ENCODE measurements at regions not wholly inside any gene's neighbourhood (a gene's known extent, or its start where the extent isn't known, plus 50 kb on each side); places are given as distances from the start of the nearest gene placed in this dataset.

DNA sequence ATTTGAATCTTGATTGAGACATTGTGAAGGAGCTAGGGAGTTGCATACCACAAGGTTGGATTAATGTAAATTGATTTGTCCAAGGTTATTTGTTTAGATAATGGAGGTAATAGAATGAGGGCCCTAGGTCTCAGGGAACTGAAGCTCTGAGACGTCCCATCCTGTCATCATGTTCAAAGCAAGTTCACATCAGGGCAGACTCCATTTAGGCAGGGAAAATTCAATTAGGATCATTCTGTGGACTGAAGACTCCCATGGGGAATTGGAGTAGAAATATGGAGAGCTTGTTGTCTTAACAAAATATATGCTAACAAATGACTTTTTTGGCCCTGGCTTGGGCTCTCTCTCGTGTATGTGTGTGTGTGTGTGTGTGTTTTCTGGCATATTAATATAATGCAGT, 722.0 kb upstream of the ADAMTS16 start:
- no peak overlapping the region for H3K4me3 Mint-ChIP-seq

DNA sequence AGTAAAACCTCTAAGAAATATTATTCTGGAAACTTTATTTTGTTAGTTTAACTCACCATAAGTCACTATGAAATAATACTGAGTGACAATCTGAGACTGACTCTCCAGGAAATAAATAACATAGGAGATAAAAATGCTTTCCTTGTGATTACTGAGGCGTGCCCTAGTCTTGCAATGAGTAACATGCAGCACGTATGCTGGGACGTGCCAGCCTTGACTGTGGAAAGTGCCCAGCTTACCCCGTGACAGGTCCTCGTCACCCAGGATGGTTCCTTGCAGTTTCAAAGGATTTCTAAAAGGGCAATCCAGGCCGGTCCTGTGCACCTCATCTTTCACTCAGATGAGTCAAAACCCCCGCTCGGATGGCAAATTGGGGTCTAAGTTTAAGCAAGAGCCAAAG, 720.8 kb upstream of the ADAMTS16 start:
- Mint-ChIP-seq H3K4me1 (no peaks in the 10 kb centered on the region), H3K27ac (no peak overlapping the region), H3K36me3 (ENCODE audit: low read depth) (no peaks in the 10 kb centered on the region), H3K4me3 (no peak overlapping the region), H3K9me3 (ENCODE audit: low read depth) (peaks cover 10% of the 10 kb centered on the region), H3K27me3 (no peaks in the 10 kb centered on the region)
- ChIA-PET CTCF (no interaction called here), POLR2A (no interaction called here)
- DNase-seq = no peak
- intact Hi-C loops (cut with DNase I, micrococcal nuclease) = no loop called here
- no peak for ATAC-seq

More for the DNA sequence above, 722.0 kb upstream of the ADAMTS16 start:
- ChIA-PET CTCF (interaction anchor here (0.6 kb wide), 1 partner anchor 400 kb away, joined by 3 read pairs; no protein-coding TSS in a partner anchor), POLR2A (no interaction called here)
- ATAC-seq (no peak), DNase-seq (no peak)
- H3K36me3 Mint-ChIP-seq (ENCODE audit: low read depth) = no peaks in the 10 kb centered on the region
- no peaks in the 10 kb centered on the region for H3K4me1 Mint-ChIP-seq
- H3K27me3 Mint-ChIP-seq = no peaks in the 10 kb centered on the region
- peaks cover 11% of the 10 kb centered on the region for H3K9me3 Mint-ChIP-seq (ENCODE audit: low read depth)
- intact Hi-C loops (cut with DNase I, micrococcal nuclease) = no loop called here
- H3K27ac Mint-ChIP-seq = no peak overlapping the region

GRCh38 chr5:4420177-4420576, 720.0 kb upstream of the ADAMTS16 start:
- no peak for DNase-seq
- Mint-ChIP-seq H3K27ac (no peak overlapping the region), H3K36me3 (ENCODE audit: low read depth) (no peaks in the 10 kb centered on the region), H3K4me1 (no peaks in the 10 kb centered on the region), H3K27me3 (no peaks in the 10 kb centered on the region), H3K9me3 (ENCODE audit: low read depth) (peaks cover 10% of the 10 kb centered on the region), H3K4me3 (no peak overlapping the region)
- ChIA-PET POLR2A (no interaction called here), CTCF (no interaction called here)
- no peak for ATAC-seq
- intact Hi-C loops (cut with DNase I, micrococcal nuclease) = no loop called here

GRCh38 chr5:4420681-4421080, 719.4 kb upstream of the ADAMTS16 start:
- no peak for ATAC-seq
- POLR2A ChIA-PET = no interaction called here

DNA sequence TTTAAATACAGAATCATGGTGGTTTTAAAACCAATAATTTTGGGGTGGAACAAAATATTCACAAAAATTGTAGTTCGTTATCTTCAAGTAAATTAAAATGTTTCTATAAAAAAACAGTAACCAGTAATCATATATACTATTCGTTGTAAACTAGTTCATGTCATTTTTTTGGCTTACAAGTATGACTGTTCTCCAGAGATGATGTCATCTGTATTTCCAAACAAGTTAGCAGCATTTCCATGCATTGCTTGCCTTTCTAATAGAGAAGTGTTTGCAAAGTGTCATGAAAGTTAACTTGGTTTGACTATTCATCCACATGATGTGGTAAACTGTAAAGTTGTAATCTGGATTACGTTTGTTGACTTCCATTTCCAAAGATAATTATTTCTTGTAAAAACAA, 717.9 kb upstream of the ADAMTS16 start:
- DNase-seq (no peak), ATAC-seq (no peak)
- Mint-ChIP-seq H3K4me3 (no peak overlapping the region), H3K4me1 (no peaks in the 10 kb centered on the region), H3K27ac (no peak overlapping the region), H3K36me3 (ENCODE audit: low read depth) (no peaks in the 10 kb centered on the region), H3K27me3 (no peaks in the 10 kb centered on the region), H3K9me3 (ENCODE audit: low read depth) (peaks cover 12% of the 10 kb centered on the region)
- CTCF ChIA-PET = no interaction called here
- POLR2A ChIA-PET = no interaction called here
- intact Hi-C loops (cut with DNase I, micrococcal nuclease) = no loop called here

More at GRCh38 chr5:4420681-4421080, 719.4 kb upstream of the ADAMTS16 start:
- no peaks in the 10 kb centered on the region for H3K36me3 Mint-ChIP-seq (ENCODE audit: low read depth)
- intact Hi-C loops (cut with DNase I, micrococcal nuclease) = no loop called here
- no peak for DNase-seq
- H3K27ac Mint-ChIP-seq = no peak overlapping the region
- CTCF ChIA-PET = interaction anchor here (0.8 kb wide), 1 partner anchor 777 kb away, joined by 3 read pairs; no protein-coding TSS in a partner anchor
- H3K27me3 Mint-ChIP-seq = no peaks in the 10 kb centered on the region
- H3K9me3 Mint-ChIP-seq (ENCODE audit: low read depth) = peaks cover 10% of the 10 kb centered on the region
- H3K4me1 Mint-ChIP-seq = no peaks in the 10 kb centered on the region
- no peak overlapping the region for H3K4me3 Mint-ChIP-seq

GRCh38 chr5:4424895-4425294, 715.2 kb upstream of the ADAMTS16 start:
- CTCF ChIA-PET = no interaction called here
- no peaks in the 10 kb centered on the region for H3K27me3 Mint-ChIP-seq
- H3K4me1 Mint-ChIP-seq = no peaks in the 10 kb centered on the region
- ATAC-seq (no peak), DNase-seq (no peak)
- no peaks in the 10 kb centered on the region for H3K36me3 Mint-ChIP-seq (ENCODE audit: low read depth)
- POLR2A ChIA-PET = no interaction called here
- no peak overlapping the region for H3K4me3 Mint-ChIP-seq
- H3K9me3 Mint-ChIP-seq (ENCODE audit: low read depth) = peaks cover 14% of the 10 kb centered on the region
- intact Hi-C loops (cut with DNase I, micrococcal nuclease) = no loop called here
- H3K27ac Mint-ChIP-seq = no peak overlapping the region

GRCh38 chr5:4440536-4440935, 699.6 kb upstream of the ADAMTS16 start:
- ChIA-PET POLR2A (no interaction called here), CTCF (interaction anchor here (0.8 kb wide), 1 partner anchor 71 kb away, joined by 3 read pairs; no protein-coding TSS in a partner anchor)
- Mint-ChIP-seq H3K36me3 (ENCODE audit: low read depth) (no peaks in the 10 kb centered on the region), H3K4me1 (no peaks in the 10 kb centered on the region), H3K4me3 (no peak overlapping the region), H3K9me3 (ENCODE audit: low read depth) (peaks cover 19% of the 10 kb centered on the region), H3K27me3 (no peaks in the 10 kb centered on the region), H3K27ac (no peak overlapping the region)
- DNase-seq (no peak), ATAC-seq (no peak)
- intact Hi-C loops (cut with DNase I, micrococcal nuclease) = no loop called here

- H3K36me3 Mint-ChIP-seq (ENCODE audit: low read depth) = peaks cover 2% of the 10 kb centered on the region
- no peaks in the 10 kb centered on the region for H3K4me1 Mint-ChIP-seq
- ChIA-PET CTCF (no interaction called here), POLR2A (no interaction called here)
- no peaks in the 10 kb centered on the region for H3K27me3 Mint-ChIP-seq
- H3K27ac Mint-ChIP-seq = no peak overlapping the region
- no peak for DNase-seq
- peaks cover 26% of the 10 kb centered on the region for H3K9me3 Mint-ChIP-seq (ENCODE audit: low read depth)
- no peak overlapping the region for H3K4me3 Mint-ChIP-seq
- intact Hi-C loops (cut with DNase I, micrococcal nuclease) = no loop called here
- no peak for ATAC-seq
Observed at GRCh38 chr5:4442221-4442620, 697.9 kb upstream of the ADAMTS16 start.

GRCh38 chr5:4447657-4448056, 692.5 kb upstream of the ADAMTS16 start:
- ChIA-PET POLR2A (no interaction called here), CTCF (no interaction called here)
- no peak for DNase-seq
- H3K4me3 Mint-ChIP-seq = no peak overlapping the region
- H3K9me3 Mint-ChIP-seq (ENCODE audit: low read depth) = peaks cover 19% of the 10 kb centered on the region
- H3K27ac Mint-ChIP-seq = no peak overlapping the region
- H3K36me3 Mint-ChIP-seq (ENCODE audit: low read depth) = peaks cover 2% of the 10 kb centered on the region
- ATAC-seq = no peak
- H3K4me1 Mint-ChIP-seq = no peaks in the 10 kb centered on the region
- intact Hi-C loops (cut with DNase I, micrococcal nuclease) = no loop called here
- H3K27me3 Mint-ChIP-seq = no peaks in the 10 kb centered on the region

- intact Hi-C loops (cut with DNase I, micrococcal nuclease) = no loop called here
- ChIA-PET POLR2A (no interaction called here), CTCF (no interaction called here)
- H3K27ac Mint-ChIP-seq = no peak overlapping the region
- peaks cover 11% of the 10 kb centered on the region for H3K9me3 Mint-ChIP-seq (ENCODE audit: low read depth)
- H3K36me3 Mint-ChIP-seq (ENCODE audit: low read depth) = no peaks in the 10 kb centered on the region
- no peaks in the 10 kb centered on the region for H3K4me1 Mint-ChIP-seq
- DNase-seq (no peak), ATAC-seq (no peak)
- no peaks in the 10 kb centered on the region for H3K27me3 Mint-ChIP-seq
- no peak overlapping the region for H3K4me3 Mint-ChIP-seq
Observed at GRCh38 chr5:4453655-4454054, 686.5 kb upstream of the ADAMTS16 start.

DNA sequence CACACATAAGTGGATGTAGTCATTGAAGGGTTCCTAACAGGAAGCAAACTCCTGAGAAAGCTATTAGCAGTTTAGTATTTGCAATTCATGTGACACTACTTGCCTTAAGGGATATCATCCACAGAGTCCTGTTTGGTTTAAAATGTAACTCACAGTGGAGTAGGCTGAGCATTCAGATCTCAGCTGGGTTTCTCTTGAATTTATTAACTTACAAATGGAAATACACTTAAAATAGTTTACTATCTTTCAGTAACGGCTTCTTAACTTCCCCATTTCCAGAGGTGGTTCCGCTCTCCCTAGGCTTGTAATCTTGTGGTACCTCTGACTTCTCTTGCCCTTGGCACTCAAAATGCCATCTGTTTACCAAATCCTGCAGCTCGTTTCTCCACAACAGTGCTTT, 660.7 kb upstream of the ADAMTS16 start:
- intact Hi-C loops (cut with DNase I, micrococcal nuclease) = no loop called here
- no peaks in the 10 kb centered on the region for H3K36me3 Mint-ChIP-seq (ENCODE audit: low read depth)
- no peak overlapping the region for H3K4me3 Mint-ChIP-seq
- no peak for ATAC-seq
- H3K27me3 Mint-ChIP-seq = no peaks in the 10 kb centered on the region
- ChIA-PET CTCF (no interaction called here), POLR2A (no interaction called here)
- DNase-seq = no peak
- peaks cover 9% of the 10 kb centered on the region for H3K9me3 Mint-ChIP-seq (ENCODE audit: low read depth)
- H3K27ac Mint-ChIP-seq = no peak overlapping the region
- H3K4me1 Mint-ChIP-seq = no peaks in the 10 kb centered on the region

- ATAC-seq (no peak), DNase-seq (no peak)
- Mint-ChIP-seq H3K4me3 (no peak overlapping the region), H3K36me3 (ENCODE audit: low read depth) (no peaks in the 10 kb centered on the region), H3K27me3 (no peaks in the 10 kb centered on the region), H3K9me3 (ENCODE audit: low read depth) (peaks cover 5% of the 10 kb centered on the region), H3K27ac (no peak overlapping the region), H3K4me1 (no peaks in the 10 kb centered on the region)
- intact Hi-C loops (cut with DNase I, micrococcal nuclease) = no loop called here
- ChIA-PET POLR2A (no interaction called here), CTCF (no interaction called here)
Observed at GRCh38 chr5:4480528-4481349, 659.4 kb upstream of the ADAMTS16 start.

Measured in activated CD4-positive, alpha-beta T cell treated with anti-CD3 and anti-CD28 coated beads for 36 hours (primary cell).